H9 (cell line): ENCODE measurements at regions not wholly inside any gene's neighbourhood (a gene's known extent, or its start where the extent isn't known, plus 50 kb on each side); places are given as distances from the start of the nearest gene placed in this dataset.
A peak's percentile ranks its signal among the peaks of the same experiment; 100 is the strongest.

Experiments used
- DNase-seq: peaks from one replicate; pipeline ENCODE4 v3.0.0-alpha.2; 2017
- H2AFZ ChIP-seq: one replicate; pipeline ENCODE4 v1.6.1; 2013; ENCODE audit warnings: mild to moderate bottlenecking, low read length, control low read depth, moderate library complexity
- H2AK5ac ChIP-seq: 2 replicates; pipeline ENCODE4 v1.6.1; 2013; ENCODE audit warnings: low read length, control low read depth, mixed read lengths; ENCODE audit not compliant: insufficient read length
- H2BK120ac ChIP-seq: one replicate; pipeline ENCODE4 v1.6.1; 2013; ENCODE audit warnings: low read depth, mild to moderate bottlenecking, low read length, control low read depth, inconsistent platforms; ENCODE audit not compliant: poor library complexity, severe bottlenecking
- H2BK12ac ChIP-seq: 2 replicates; pipeline ENCODE4 v1.6.1; 2013; ENCODE audit warnings: low read length, control low read depth, mixed read lengths, low read depth; ENCODE audit not compliant: insufficient read length
- H2BK15ac ChIP-seq: 2 replicates; pipeline ENCODE4 v1.6.1; 2013; ENCODE audit warnings: low read depth, low read length, control low read depth
- H2BK20ac ChIP-seq: one replicate; pipeline ENCODE4 v1.6.1; 2013; ENCODE audit warnings: low read depth, mild to moderate bottlenecking, low read length, control low read depth, inconsistent platforms; ENCODE audit not compliant: poor library complexity, severe bottlenecking
- H2BK5ac ChIP-seq: 2 replicates; pipeline ENCODE4 v1.6.1; 2013; ENCODE audit warnings: low read length, control low read depth, mixed read lengths; ENCODE audit not compliant: insufficient read length
- H3K14ac ChIP-seq: 2 replicates; pipeline ENCODE4 v1.6.1; 2013; ENCODE audit warnings: low read length, control low read depth; ENCODE audit not compliant: insufficient read depth
- H3K18ac ChIP-seq: 2 replicates; pipeline ENCODE4 v1.6.1; 2013; ENCODE audit warnings: low read depth, mild to moderate bottlenecking, mixed read lengths, low read length, control low read depth; ENCODE audit not compliant: insufficient read length
- H3K23ac ChIP-seq: 2 replicates; pipeline ENCODE4 v1.6.1; 2013; ENCODE audit warnings: low read length, control low read depth, mixed read lengths, low read depth; ENCODE audit not compliant: insufficient read length
- H3K23me2 ChIP-seq: 2 replicates; pipeline ENCODE4 v1.6.1; 2013; ENCODE audit warnings: low read depth, mild to moderate bottlenecking, mixed read lengths, low read length, control low read depth; ENCODE audit not compliant: insufficient read length, poor library complexity, severe bottlenecking
- H3K27ac ChIP-seq: 2 replicates; pipeline ENCODE4 v1.5.1; 2013; ENCODE audit warnings: low read length, control low read depth, mixed read lengths, low read depth; ENCODE audit not compliant: insufficient read length
- H3K27me3 ChIP-seq: 2 replicates; pipeline ENCODE4 v1.6.1; 2013; ENCODE audit warnings: low read length, control low read depth, inconsistent platforms; ENCODE audit not compliant: insufficient read depth
- H3K4ac ChIP-seq: 2 replicates; pipeline ENCODE4 v1.6.1; 2013; ENCODE audit warnings: low read depth, mild to moderate bottlenecking, control low read depth, inconsistent platforms, low read length, moderate library complexity
- H3K4me1 ChIP-seq: 2 replicates; pipeline ENCODE4 v1.6.1; 2013; ENCODE audit warnings: low read length, control low read depth, inconsistent platforms; ENCODE audit not compliant: insufficient read depth
- H3K4me2 ChIP-seq: 2 replicates; pipeline ENCODE4 v1.6.1; 2013; ENCODE audit warnings: low read length, control low read depth, mixed read lengths; ENCODE audit not compliant: insufficient read length, insufficient read depth
- H3K56ac ChIP-seq: 2 replicates; pipeline ENCODE4 v1.6.1; 2013; ENCODE audit warnings: low read depth, mild to moderate bottlenecking, mixed read lengths, low read length, control low read depth; ENCODE audit not compliant: insufficient read length
- H3K79me1 ChIP-seq: 2 replicates; pipeline ENCODE4 v1.6.1; 2013; ENCODE audit warnings: low read depth, mild to moderate bottlenecking, moderate library complexity, low read length, control low read depth, inconsistent platforms; ENCODE audit not compliant: insufficient read depth, poor library complexity, severe bottlenecking
- H3K79me2 ChIP-seq: 2 replicates; pipeline ENCODE4 v1.6.1; 2013; ENCODE audit warnings: low read length, control low read depth, inconsistent platforms; ENCODE audit not compliant: insufficient read depth
- H3K9ac ChIP-seq: 2 replicates; pipeline ENCODE4 v1.6.1; 2013; ENCODE audit warnings: low read length, control low read depth, mixed read lengths; ENCODE audit not compliant: insufficient read length; ENCODE audit errors: extremely low read depth
- H3K9me3 ChIP-seq: one replicate; pipeline ENCODE4 v1.6.1; 2013; ENCODE audit warnings: low read depth, low read length, inconsistent platforms; ENCODE audit not compliant: control insufficient read depth
- H3T11ph ChIP-seq: one replicate; pipeline ENCODE4 v1.6.1; 2013; ENCODE audit warnings: mild to moderate bottlenecking, low read length, control low read depth, inconsistent platforms
- H4K20me1 ChIP-seq: one replicate; pipeline ENCODE4 v1.6.1; 2013; ENCODE audit not compliant: control insufficient read depth, insufficient read length, insufficient read depth
- H4K5ac ChIP-seq: 2 replicates; pipeline ENCODE4 v1.6.1; 2013; ENCODE audit warnings: low read depth, mild to moderate bottlenecking, mixed read lengths, low read length, control low read depth; ENCODE audit not compliant: insufficient read length
- H4K8ac ChIP-seq: replicated peaks from 2 replicates; pipeline ENCODE4 v1.6.1; 2013; ENCODE audit warnings: low read length, control low read depth, mixed read lengths, low read depth; ENCODE audit not compliant: insufficient read length
- H4K91ac ChIP-seq: 2 replicates; pipeline ENCODE4 v1.6.1; 2013; ENCODE audit warnings: low read depth, mild to moderate bottlenecking, moderate library complexity, mixed read lengths, low read length, control low read depth; ENCODE audit not compliant: insufficient read length
- H3K27ac Mint-ChIP-seq, 3 experiments: 2 replicates in 2 of 3; 3 replicates in 1 of 3; pipeline ENCODE4 v1.8.0; 2020 to 2021; ENCODE audit warnings: mixed read lengths in 3 of 3, mild to moderate bottlenecking in 1 of 3, moderate library complexity in 1 of 3
- H3K27me3 Mint-ChIP-seq: 2 replicates; pipeline ENCODE4 v1.8.0; 2021; ENCODE audit warnings: low read depth, mild to moderate bottlenecking, moderate library complexity, mixed read lengths
- H3K36me3 Mint-ChIP-seq, 3 experiments: 2 replicates in 2 of 3; 3 replicates in 1 of 3; pipeline ENCODE4 v1.8.0; 2020 to 2021; ENCODE audit warnings: low read depth in 3 of 3, mixed read lengths in 3 of 3; ENCODE audit not compliant: insufficient read depth in 1 of 3
- H3K4me1 Mint-ChIP-seq, 2 experiments: 2 replicates each; pipeline ENCODE4 v1.8.0; 2020; ENCODE audit warnings: mixed read lengths in 2 of 2
- H3K4me3 Mint-ChIP-seq, 2 experiments: 2 replicates in 1 of 2; 3 replicates in 1 of 2; pipeline ENCODE4 v1.8.0; 2020 to 2021; ENCODE audit warnings: mild to moderate bottlenecking in 2 of 2, mixed read lengths in 2 of 2, moderate library complexity in 1 of 2
- H3K9me3 Mint-ChIP-seq, 2 experiments: 2 replicates in 1 of 2; 3 replicates in 1 of 2; pipeline ENCODE4 v1.8.0; 2020; ENCODE audit warnings: mild to moderate bottlenecking in 2 of 2, mixed read lengths in 2 of 2, moderate library complexity in 1 of 2
- CTCF ChIP-seq: fragments of 200-600 bp; sonication (generic); conservative IDR thresholded peaks from 3 replicates; pipeline ENCODE4 v1.8.0; 2021; ENCODE audit warnings: antibody characterized with exemption, mild to moderate bottlenecking
- WGBS: extraction: QIAGEN DNeasy Blood & Tissue Kit; methylation state at CpG from one replicate; pipeline ENCODE4 v1.1.7; 2013; ENCODE audit warnings: missing lambda C conversion rate, low lambda C conversion rate, mixed read lengths; ENCODE audit not compliant: insufficient read length; ENCODE audit errors: extremely low coverage; 5-methylcytosine and 5-hydroxymethylcytosine counted together

- Mint-ChIP-seq H3K27me3 (no peaks in the 10 kb centered on the region; the same call in 1 of the 2 replicates), H3K27ac (no peak overlapping the region), H3K36me3 (peaks cover 22 to 34% (median 33%) of the 10 kb centered on the region in 3 experiments), H3K4me1 (peaks cover 6 to 10% of the 10 kb centered on the region in 2 experiments; a peak in 3 of 4 replicates), H3K9me3 (peaks cover 68 to 69% of the 10 kb centered on the region in 2 experiments), H3K4me3 (no peak overlapping the region)
- H3K79me1 ChIP-seq = no peaks in the 10 kb centered on the region
- H2AFZ ChIP-seq = no peak overlapping the region
- no CpG with 5 or more reads among the region's 4 CpGs for WGBS
- H3K79me2 ChIP-seq = no peaks in the 10 kb centered on the region
- no peak overlapping the region for H2BK120ac ChIP-seq
- H3K56ac ChIP-seq = no peak overlapping the region
- H3K9me3 ChIP-seq = peaks cover 38% of the 10 kb centered on the region
- H3K23me2 ChIP-seq = no peaks in the 10 kb centered on the region
- no peak overlapping the region for H3T11ph ChIP-seq
- no peak overlapping the region for H3K4ac ChIP-seq
- DNase-seq = no peak
- H3K4me1 ChIP-seq = no peaks in the 10 kb centered on the region
- peak; percentile 57 for TF ChIP-seq CTCF
- no peak overlapping the region for H3K18ac ChIP-seq
- H2AK5ac ChIP-seq = no peak overlapping the region
- H3K27me3 ChIP-seq = no peaks in the 10 kb centered on the region
- no peak overlapping the region for H4K8ac ChIP-seq
- H3K14ac ChIP-seq = no peak overlapping the region
- H3K9ac ChIP-seq = no peak overlapping the region
- H4K91ac ChIP-seq = no peak overlapping the region
- no peak overlapping the region for H3K23ac ChIP-seq
- H2BK5ac ChIP-seq = no peak overlapping the region
- H4K5ac ChIP-seq = no peak overlapping the region
- no peak overlapping the region for H3K27ac ChIP-seq
- no peak overlapping the region for H2BK15ac ChIP-seq
- no peak overlapping the region for H3K4me2 ChIP-seq
- H4K20me1 ChIP-seq = no peaks in the 10 kb centered on the region
- H2BK12ac ChIP-seq = no peak overlapping the region
- no peak overlapping the region for H2BK20ac ChIP-seq
These were observed 115.6 kb upstream of the SPIN4 start for GRCh38 chrX:63466690-63467089.
